Hematopoietic multipotent progenitor cell treated with erythropoietin and hydrocortisone succinate and interleukin-3 and kit ligand, for 6 days (in vitro differentiated cells): ENCODE measurements at regions not wholly inside any gene's neighbourhood (a gene's known extent, or its start where the extent isn't known, plus 50 kb on each side); places are given as distances from the start of the nearest gene placed in this dataset.

ENCODE experiments used
- DNase-seq: peaks from one replicate; pipeline ENCODE4 v3.0.0-alpha.2; 2015

DNA sequence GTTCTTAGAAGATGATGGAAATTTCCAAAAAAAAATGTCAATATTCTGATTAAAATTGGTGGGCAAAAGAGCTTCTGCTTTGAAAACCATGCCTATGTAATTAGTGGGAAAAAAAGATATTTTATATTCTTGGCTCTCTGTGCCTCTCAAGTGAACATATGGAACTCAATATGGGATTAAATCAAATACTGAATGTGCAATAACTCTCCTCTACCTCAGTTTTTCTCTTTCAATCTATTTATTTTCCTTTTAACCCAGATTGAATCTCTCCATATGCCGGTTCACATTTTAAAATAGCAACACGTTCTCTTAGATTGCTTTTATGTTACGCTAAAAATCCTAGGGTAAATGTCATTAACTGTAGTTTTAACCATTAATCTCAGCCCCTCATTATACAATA lies 224.2 kb upstream of the PABPC4L start:
- DNase-seq, result no peak

DNA sequence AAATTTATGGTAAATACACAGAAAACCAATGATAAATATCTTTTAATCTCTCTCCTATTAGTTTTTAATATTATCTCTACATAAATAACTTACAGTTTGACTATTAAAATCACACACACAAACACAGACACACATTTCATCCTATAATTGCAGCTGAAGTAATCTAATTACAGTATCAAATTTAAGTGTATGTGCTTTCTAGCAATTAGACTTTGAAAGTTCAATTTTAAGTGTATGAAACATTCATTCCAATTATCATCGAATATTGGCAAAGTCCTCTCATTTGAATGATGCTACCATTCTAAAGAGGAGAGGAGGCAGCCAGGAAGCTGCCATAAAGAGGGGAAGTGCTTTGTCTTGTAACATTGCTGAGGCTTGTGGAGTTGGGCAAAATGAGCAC lies 221.2 kb upstream of the PABPC4L start:
- DNase-seq, result no peak

DNA sequence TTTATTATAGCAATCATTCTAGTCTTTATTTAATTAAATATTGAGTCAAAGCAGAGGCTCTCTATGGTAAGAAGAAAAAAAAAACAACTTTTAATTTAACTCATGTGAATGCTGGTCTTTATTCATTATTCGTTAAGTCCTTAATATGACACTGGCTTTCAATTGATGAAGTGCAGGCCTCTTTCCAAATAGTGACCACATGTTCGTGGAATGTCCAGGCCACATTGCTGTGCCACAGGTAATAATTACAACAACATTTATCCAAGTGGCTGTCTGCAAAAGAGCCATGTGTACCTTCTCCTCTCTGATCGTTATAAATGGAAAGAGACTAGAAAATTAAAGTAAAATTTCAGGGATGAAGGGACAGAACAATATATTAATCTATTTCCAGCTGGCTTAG lies 220.1 kb upstream of the PABPC4L start:
- DNase-seq, result no peak

DNA sequence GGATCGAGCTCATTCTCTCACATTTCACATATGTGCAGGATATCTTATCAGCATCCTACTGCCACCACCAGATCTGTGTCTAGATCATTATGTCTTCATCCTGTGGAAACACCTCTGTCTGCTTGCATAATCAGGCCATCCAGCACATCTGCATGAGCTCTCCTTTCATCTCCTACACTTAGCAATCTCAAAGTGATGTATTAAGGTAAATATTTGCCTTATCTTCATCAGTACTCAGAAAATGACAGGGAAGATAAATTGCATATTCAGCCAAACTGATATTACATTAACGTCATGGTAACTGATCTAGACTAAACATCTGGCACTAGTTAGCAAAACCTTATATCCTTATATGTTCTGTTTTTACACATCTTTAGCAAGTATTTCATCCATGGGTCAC lies 207.3 kb upstream of the PABPC4L start:
- DNase-seq, result no peak

DNA sequence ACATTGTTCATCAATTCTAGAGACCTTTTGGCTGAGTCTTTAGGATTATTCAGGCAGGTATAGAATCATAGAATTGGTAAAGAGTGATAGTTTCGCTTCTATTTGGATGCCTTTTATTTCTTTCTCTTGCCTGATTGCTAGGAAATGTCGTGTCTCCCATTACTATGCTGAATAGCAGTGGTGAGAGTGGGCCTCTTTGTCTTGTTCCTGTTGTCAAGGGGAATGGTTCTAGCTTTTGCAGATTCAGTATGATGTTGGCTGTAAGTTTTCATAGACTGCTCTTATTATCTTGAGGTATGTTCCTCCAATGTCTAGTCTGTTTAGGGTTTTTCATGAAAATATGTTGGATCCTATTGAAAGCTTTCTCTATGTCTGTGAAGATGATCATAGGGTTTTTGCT lies 200.2 kb upstream of the PABPC4L start:
- no peak for DNase-seq

DNA sequence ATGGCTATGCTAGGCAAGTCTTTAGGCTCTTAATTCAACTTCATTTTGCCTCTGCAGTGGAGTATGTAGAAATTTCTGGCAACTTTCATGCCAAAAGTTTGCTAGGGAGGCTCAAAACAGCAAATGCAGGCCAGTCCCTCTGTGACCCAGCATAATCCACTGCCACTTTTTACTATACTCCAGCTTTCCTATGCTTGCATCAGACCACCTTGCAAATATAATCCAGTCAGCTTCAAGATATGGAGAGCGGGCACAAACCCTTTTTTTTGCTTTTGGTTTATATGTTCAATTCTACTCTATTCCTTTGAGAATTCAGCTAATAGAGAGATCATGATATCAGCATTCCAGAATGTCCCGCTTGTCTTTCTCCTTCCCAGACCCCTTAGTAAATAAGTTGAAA lies 192.0 kb upstream of the PABPC4L start:
- DNase-seq, result no peak

DNA sequence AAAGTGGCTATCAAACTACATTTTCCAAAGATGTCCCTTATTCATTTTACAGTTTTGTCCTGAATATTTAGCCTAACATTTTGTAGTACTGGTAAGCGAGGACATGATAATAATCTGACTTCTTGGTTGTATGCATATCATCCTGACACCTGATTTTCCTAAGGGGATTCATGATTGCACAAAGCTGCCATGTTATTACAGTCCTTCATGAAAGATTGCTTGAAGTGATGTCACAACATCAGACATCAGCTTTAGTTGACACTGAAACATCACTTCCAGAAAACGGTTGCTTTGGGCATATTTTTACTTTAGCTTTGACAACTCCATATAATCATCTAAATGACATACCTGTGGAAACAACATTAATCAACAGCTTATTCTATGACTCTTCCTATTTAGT lies 188.7 kb upstream of the PABPC4L start:
- no peak for DNase-seq

DNA sequence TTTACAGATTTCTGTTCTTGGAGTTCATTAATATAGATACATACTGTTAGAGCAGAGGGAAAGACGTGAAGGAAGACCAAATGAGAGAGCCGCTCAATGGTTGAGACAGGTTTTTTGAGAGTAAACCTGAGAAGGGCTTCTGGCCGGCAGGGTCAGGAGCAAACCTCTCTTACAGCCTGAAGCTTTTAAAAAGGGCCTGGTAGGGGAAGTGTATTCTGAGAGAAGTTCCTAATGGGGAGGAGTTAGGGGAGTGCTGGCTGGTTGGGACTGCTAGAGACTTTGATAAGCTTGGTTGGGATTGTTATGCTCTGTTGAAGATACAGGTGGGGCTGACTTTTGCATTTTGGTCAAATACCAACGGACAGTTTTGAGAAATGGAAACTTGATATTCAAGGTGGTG lies 186.8 kb upstream of the PABPC4L start:
- DNase-seq, result no peak

DNA sequence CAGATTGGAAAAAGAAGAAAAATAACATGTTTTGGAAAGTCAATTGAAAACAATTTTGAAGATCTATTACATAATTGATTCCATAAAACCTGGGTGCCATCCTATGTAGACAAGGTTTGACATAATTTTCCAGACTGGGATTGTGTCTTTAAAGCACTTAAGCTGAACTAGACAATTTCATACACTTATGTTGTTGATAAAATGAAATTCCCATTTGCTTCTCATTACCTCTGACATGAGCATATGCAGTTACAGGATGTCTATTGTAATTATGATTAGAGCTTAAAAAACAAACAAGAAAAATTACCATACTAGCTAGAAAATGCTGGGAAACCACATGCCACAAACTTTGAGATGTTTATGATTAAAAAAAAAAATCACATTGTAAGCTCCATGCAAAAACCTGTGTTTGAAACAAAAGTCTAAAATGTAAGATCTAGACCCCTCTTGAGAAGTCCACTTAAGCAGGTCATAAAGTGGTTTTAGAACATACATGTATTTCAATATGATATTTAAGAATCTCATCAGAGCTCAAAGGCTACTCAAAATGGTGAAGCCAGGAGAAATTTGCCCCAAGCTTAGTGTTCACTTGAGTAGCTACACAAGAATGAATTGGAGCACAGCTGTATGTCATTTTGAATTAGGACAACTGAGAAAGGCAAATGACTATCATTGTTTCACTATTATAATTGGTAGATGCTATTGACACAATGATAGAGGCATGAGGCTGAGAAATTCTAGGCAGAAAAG lies 181.1 kb upstream of the PABPC4L start:
- DNase-seq, result no peak

DNA sequence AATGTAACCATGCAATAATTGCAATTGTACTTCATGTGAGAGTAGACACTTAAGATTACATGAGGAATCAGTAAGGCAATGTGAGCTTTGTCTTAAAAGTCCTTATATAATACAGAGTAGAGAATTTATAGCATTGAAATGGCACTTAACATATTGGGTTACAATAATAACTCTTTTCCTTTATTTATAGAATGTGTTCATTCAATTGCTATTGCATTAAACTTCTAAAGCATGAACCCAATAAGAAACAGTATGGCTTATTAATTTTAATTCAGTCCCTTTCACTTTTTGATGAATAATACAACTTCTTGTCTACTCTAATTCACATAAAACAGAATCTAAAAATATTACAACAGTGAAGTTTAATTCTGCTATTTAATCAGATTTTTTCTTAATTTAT lies 174.2 kb upstream of the PABPC4L start:
- DNase-seq, result no peak

DNA sequence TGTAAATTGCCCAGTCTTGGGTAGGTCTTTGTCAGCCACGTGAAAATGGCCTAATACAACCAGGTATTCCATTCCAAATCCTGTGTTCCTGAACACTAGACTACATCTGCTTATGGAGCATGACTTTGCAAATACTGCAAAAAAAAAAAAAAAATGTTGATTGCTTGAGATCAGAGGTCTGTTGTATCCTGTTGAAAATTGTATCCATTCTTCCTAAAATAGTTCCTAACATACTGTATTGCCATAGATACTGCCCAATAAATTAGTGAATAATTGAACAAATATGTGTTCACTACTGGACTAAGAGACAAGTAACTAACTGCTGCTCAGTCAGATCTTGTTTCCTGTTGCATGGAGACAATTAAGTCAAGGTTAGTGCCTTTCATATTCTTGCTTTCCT lies 164.3 kb upstream of the PABPC4L start:
- DNase-seq, result no peak

DNA sequence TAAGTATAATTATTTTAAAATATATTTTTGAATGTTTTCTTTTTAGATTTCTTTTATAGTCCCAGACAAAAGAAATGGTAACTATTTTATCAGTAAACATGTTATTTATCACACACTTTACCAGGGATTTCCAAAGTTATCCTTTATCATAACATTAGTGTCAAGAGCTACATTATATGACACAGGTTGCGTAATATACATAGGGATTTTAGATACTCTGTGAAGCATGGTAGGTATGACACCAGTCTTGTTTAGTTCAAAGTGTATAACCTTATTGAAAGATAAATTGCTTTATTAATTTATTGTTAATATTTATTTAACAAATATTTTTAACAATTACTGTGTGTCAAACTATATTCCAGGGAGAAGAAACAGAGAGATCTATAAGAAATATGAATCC lies 163.3 kb upstream of the PABPC4L start:
- no peak for DNase-seq

DNA sequence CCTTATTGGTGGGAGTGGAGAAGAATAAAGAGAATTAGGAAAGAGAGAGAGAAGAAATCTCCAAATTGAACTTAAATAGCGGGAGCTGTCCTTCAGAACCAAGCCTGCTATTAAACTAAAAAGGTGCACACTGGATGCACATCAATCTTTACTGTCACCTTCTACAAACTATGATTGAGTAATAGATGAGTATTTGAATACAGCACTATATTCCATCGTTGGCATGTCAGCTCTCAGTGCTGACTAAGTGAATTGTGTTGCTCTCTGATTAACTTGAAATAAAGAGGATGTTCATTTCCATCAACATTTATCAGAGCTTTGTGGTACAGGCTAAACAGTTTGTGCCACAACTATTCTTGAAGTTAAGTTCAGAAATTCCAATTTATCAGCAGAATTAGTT lies 143.7 kb upstream of the PABPC4L start:
- DNase-seq, result no peak

DNA sequence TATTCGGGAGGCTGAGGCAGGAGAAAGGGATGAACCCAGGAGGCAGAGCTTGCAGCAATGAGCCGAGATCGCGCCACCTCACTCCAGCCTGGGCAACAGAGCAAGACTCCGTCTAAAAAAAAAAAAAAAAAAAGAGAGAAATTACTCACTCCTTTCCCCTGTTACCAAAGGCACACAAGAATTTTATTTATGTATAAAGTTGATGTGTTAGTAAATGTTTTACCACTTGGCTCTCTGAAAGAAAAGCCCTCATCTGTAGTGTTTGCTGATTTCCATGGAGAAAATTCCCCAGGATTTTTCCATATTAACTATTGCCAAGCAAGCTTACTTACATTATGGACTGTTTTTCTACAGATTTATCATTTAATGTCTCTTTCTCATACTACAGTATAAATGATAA lies 142.1 kb upstream of the PABPC4L start:
- no peak for DNase-seq

DNA sequence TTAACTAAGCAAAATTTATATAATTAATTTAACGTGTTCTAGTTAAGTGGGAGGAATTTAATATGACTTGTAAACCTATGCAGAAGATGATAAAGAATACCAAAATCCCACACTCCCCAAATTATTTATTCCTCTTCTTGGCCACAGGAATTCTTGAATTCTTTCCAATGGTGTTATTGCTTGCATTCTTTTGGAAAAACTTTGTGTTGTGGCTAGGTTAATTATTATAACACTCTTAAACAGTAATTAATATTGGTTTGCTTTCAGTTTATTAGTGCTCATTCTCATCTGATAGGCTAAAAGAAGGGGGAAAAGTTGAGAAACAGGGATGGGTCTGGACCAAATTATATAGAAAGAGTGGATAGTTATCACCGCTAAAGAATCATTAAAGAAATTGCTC lies 141.5 kb upstream of the PABPC4L start:
- no peak for DNase-seq

DNA sequence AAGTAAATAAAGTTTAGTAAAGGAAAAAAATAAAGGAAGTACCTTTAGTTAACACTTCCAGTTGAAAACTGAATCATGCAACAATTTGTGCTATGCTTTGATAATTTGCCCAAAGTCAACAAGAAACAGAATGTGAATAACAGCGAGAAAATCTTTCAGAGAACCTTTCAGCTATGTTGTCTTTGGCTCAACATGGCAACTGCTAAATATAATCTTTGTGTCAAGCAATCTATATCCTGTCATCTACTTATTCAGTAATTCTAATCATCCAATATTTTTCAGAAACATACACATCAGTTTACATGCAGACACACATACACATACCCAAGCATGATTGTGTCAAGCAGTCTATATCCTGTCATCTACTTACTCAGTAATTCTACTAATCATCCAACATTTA lies 136.0 kb upstream of the PABPC4L start:
- DNase-seq, result no peak

DNA sequence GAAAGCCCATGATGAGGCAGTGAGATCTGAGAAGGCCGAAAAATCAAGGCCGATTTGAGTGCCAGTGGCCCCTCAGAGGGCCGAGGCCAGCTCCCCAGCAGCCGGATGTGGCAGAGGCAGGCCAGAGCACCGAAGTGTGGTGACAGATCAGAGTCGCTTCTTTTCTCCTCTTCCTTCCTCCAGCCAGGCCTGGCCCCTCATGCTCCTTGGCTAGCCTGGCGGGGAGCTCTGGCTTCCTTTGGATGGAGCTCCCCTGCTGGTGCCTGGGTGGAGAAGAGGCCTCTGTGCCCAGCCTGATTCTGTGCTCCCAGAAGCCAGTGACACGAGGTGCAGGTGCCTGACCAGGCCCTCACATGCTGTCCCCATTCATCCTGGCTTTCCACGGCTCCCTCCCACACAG lies 127.2 kb upstream of the PABPC4L start:
- no peak for DNase-seq

DNA sequence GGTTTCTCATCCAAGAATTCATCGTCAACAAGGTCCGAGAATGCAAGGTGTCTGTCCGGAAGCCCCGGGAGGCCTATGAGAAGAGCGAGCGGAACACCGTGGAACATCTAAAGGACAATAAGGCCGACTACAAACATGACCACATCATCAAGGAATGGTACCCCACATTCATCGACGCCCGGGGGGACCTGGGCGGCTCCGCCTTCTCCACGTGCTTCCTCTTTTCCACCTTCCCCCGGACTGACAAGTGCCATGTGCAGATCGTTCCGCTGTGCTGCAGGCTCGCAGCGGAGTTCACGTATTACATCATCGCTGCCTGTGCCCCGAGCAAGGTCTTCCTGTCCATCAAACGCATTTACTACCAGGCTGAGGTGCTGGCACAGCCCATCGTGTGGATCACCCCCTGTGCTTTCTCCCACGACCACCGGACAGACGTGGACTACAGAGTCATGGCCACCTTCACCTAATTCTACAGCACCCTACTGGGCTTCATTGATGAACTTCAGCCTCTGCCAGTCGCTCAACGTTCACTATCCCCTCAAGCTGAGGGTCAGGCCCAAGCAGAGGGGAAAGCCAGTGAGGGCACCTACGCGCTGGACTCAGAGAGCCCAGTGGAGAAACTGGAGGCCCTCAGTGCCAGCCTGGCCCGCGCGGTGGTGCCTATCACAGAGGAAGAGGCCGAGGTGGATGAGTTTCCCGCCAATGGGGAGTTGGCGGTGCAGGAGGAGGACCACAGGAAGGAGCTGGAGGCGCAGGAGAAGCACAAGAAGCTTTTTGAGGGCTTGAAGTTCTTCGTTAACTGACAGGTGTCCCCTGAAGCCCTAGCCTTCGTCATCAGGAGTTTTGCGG lies 125.9 kb upstream of the PABPC4L start:
- DNase-seq, result no peak

DNA sequence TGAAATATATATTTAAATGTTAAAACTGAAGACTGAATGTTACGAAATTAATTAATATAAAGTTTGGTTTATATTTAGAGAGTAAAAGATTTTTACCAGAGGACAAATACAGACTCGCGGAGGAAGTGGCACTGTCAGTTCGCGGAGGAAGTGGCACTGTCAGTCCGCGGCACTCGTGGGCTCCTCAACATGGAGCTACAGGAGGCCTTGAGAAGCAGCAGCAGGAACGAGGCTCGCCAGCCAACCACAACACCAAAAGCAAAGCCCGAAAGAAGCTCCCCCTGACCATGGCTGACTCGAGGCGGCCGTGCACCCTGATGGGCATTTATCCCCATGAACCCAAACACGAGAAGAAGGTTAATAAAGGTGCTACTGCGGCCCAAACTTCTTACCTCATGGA lies 125.3 kb upstream of the PABPC4L start:
- DNase-seq, result no peak

DNA sequence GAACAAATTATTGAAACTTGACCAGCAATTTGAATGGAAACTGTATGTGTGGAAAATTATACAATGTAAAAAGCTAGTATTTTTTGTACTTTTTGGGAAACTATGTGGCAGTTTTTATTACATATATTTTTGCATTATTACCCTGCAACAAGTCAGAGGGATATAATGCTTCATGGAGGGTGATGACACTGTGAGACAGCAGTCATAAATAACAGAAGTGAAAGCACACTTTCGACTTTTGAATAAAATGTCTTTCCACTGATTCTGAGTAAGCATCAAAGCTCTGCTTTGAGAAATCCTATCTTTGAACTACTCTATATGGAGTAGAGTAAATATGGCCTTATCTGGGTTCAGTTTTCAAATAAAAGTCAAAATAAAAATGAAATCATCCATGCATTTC lies 122.6 kb upstream of the PABPC4L start:
- no peak for DNase-seq

DNA sequence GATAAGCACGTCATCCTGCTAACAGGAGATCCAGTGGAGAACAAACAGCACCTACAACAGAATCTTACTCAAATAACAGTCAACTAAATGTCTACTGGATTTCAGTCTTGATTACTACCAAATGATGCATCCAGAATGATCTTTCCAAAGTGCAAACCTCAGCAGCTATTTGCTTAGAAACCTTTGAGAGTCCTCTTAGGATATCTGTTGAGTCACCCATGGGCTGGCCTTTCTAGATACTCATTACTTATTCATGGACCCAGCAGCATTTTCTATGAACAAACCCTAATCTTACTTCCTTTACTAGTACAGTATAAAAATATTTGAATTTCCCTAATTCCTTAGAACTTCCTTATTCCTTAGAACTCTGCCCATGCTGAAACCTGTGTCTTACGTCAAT lies 118.5 kb upstream of the PABPC4L start:
- no peak for DNase-seq

DNA sequence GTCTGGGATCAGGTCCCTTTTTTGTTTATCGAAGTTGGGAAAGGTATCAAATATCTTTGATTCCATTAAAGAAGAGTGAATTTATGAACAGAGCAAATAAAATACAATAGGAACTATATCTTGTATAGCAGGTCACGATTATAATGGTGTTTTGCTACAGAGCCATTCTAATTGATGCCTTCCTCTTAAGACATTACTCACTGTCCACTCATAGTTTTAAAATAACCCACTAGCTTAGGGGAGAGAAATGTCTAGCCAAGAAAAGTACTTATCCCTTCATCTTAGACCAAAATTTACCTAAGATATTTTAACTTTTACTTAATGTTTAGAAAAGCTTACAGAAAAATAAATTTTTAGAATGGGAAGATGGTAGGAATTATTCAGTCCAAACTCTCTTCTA lies 112.0 kb upstream of the PABPC4L start:
- no peak for DNase-seq

DNA sequence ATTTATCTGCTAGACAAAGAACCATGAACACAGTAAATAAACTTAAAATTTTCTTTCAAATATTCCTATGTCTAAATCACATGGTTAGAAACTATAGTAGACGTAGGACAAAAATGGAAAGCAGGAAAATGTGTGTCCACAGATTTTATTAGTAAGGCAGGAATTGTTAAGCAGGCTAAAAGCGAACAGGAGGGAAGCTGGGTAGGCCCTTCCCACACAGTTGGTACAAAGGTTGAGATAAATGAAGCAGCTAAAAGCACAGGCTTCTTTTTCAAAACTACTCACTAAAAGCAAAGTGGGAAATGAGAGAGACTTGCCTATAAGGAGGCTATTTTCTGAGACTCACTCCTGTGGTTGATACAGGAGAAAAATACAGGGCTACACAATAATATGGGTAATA lies 108.1 kb upstream of the PABPC4L start:
- no peak for DNase-seq

DNA sequence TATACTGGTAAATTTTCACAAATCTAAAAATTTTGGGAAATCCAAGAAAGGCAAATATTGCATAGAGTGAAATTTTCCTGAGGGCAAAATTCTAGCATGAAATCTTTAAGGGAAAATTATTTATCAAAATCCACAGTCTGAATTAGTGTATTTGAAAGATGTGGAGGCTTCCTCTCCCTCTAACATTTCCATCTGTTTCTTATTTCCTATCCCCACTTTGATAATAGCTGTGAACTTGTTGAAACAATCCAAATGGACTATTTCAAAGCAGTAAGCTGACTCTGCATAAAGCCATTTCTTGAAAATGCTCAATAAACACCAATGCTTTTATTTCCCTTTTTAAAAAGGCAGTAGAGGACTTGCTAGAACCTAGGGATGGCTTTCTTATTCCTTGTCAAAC lies 107.3 kb upstream of the PABPC4L start:
- DNase-seq, result no peak

DNA sequence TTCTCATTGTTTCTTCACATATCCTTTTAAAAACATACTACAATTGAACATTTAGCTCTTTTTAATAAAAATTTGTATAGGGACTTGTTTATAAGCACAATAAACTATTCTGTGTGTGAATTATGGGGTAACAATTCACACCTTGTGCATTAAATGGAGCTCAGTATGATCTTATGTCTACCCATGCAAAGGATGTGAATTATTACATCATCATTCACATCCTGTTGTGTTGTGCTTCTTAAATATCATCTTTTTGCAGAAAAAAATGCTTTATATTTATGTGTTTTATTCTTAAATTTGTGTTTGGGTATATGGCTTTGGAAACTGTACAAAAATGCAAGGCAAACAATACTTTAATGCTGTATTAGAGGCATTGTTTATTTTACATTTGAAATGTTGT lies 96.7 kb upstream of the PABPC4L start:
- DNase-seq, result no peak
